GM19238 (cell line): ENCODE measurements at regions not wholly inside any gene's neighbourhood (a gene's known extent, or its start where the extent isn't known, plus 50 kb on each side); places are given as distances from the start of the nearest gene placed in this dataset.
"Not testable (repeated sequence)": the region's sequence is repeated elsewhere in the genome, so short reads cannot be mapped to it uniquely, and the experiment has no call there.

Experiments used
- DNase-seq: peaks from one replicate; pipeline ENCODE4 v3.0.0; 2011; ENCODE audit warnings: low spot score; ENCODE audit not compliant: insufficient read length

DNA sequence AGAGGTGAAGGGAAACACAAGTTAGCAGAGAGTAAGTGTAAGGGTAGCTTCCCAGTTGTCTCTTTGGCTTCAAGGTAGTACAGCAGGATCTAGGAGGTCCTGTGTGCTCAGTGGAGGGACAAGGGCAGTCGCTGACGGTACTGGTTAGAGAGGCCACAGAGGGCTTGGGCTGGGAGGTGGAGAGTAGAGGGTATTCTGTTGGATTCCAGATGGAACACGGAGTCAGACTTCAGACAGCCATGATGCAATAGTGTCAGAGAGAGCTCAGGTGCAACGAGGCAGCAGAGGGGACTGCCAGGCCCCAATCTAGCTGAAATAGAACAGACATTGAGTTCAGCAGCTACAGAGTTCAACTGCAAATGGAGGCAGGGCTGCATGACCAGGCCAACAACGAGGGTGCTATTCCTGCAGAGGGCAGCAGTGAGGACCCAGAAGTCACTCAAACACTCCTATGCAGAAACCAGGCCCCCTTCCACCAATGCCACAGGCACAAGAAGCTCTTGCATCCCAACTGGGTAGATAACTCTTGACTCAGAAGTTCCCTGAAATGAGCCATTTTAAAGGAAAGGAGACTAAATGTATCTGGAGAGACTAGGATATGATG is 325.0 kb upstream of the ESRRG start:
- no peak for DNase-seq

DNA sequence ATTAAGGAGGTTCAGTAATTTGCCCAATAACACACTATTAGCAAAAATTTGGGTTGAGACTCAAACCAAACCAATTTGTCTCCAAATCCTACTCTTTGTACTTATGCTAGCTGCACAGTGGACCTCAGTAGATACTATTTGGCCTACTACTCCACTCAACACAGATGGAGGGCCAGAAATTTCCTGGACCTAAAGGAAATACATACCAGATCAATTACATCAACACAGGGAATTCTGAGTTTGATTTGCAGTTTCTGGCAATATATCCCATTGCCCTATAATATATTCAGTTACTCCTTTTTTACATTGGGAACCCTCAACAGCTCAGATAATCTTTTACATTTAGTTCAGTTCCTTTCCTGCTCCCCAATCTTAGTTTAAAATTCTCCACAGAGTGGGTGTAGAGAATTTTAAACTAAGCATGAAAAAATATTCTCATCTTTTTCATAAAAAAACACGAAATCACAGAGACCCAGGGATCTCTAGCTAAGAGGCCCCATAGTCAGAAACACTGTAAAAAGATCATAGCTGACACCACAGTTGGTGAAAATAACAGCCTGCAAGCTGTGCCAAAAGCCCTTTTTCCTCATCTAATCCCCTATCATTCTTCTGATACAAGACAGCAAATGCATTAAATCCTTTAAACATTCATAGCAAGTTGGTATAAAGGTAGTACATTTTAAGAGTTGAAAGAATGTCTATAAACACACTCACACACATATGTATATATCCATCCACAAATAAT is 317.7 kb upstream of the ESRRG start:
- no peak for DNase-seq

DNA sequence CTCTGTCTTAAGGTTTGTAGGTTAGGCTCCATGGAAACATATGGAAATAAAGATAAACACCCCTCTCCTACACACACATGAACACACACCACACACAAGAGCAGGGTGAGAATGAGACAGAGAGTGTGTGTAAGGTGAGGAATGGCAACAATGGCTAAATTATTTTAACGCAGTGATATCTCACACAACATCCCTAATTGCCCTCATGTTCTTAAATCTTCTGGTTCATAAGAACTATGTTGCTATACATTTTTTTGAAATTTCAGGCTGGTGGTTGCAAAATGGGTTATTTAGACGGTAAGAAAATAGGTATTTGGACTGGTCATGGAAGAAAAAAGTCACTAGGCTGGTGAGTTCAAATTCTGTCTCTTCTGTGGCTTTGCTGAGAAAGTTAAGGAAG is 316.7 kb upstream of the ESRRG start:
- no peak for DNase-seq

DNA sequence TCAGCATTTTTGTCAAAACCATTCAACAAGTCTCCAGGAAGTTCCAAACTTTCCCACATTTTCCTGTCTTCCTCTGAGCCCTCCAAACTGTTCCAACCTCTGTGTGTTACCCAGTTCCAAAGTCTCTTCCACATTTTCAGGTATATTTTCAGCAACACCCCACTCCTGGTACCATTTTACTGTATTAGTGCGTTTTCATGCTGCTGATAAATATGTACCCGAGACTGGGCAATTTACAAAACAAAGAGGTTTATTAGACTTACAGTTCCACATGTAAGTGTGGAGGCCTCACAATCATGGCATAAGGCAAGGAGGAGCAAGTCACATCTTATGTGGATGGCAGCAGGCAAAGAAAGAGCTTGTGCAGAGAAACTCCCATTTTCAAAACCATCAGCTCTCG is 315.9 kb upstream of the ESRRG start:
- DNase-seq, result not testable (repeated sequence)

DNA sequence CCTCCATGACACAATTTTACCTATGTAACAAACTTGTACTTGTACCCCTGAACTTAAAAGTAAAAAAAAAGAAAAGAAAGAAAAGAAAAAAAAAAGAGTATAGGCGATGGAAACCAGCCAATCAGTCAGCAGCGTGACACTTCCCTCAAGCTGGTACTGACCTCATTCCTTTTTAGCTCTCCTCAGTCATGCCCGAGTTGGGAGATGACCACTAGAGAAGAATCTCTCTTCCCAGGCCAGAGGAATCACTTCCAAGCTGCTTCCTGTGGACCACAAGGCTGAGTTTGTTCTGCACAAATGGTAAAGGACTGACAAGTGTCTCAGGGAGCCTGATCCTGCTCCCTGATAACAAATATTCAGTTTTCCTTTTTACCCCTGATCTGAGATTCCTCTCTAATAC is 313.5 kb upstream of the ESRRG start:
- no peak for DNase-seq

DNA sequence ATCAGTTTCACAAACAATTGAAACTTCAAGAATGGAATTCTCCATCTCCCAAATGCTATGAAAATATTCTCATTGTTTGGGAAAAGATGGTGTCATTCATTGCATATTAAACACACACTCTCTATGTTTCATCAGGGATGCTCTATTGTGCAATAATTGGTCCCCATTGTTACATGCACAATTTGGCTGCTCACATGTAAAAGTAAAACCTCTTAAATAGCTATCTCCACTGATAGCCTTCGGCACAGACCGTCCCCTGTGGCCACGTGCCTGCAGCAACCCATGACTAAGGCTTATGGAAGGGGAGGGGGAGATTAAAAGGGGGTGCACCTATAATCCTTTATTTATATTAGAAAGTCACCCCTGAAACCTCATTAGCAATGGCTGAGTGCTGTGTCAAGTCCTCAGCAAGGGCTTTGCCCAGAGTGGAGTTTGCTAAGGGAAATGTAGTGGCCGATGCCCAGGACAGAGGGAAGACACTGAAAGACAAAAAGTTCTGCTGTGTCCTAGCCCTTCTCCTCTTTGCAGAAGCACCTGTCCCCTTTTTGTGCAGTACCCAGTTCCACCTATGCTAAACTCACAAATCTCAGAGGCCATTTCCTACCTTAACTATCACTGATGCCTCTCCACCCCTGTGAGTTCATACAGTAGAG is 309.6 kb upstream of the ESRRG start:
- DNase-seq, result no peak

DNA sequence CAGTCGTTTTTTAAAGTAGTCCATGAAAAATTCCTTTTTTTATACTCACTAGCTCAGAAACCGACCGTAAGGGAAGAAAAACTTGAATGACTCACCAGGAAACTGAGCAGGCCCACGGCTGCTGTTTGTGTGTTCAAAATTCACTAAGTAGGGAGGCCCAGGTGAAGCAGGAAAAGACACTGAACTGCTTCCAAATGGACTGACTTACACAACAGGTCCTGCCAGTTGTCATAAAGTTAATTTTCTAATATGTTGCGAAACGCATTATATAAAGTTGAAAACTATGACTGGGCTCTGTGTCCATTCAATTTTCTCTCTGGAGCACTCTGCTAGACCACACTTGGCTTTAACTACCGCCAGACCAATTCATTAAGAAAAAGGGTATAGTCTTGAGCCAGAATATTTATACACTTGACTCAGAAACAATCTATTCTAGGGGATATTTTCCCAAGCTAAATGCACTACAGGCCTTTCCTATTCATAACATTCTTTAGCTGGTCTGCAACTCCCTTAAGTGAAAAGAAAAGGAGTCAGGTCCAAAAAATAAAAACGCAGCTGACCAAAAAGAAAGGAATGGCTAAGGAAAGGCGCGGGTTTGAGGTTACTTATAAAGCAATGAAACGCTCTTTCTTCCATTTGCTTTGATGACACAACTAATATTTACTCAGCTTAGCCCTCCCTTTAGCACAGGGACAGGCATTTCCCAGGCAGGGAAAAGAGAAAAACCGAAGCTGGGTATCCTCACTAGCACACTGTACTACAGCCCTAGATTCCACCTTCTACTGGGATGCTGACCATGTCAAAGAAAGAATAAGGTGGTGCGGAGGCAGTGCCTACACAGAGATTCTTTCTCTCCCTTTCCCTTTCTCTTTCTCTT is 306.3 kb upstream of the ESRRG start:
- no peak for DNase-seq

DNA sequence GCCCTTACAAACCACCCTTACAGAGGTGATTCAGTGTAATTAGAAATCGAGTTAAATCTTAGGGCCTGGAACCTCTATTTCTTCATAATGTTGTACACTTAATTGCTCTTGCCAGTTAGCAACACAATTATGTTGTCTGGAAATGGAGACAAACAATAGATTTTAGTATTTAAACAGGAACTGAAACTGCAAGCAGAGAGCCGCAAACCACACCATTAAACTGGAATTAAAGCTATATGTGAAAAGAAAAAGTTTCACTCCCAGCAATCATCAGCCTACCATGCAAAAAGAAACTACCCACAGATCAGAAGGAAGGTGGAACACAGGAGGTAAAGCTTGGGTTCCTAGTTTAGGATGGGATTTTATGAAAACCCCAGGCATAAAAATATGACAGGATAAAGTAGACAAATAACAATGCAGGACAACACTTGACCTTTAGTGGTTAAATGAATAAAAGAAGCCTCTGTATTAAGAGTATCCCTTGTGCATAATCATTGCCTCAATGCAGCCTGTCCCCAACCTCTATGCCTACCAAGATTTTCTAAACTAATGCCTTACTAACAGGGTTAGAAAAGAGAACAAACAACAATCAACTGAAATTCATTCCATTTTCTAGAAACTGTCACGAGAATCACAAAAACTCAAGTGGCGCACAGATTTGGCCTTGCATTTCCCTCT is 304.3 kb upstream of the ESRRG start:
- no peak for DNase-seq

DNA sequence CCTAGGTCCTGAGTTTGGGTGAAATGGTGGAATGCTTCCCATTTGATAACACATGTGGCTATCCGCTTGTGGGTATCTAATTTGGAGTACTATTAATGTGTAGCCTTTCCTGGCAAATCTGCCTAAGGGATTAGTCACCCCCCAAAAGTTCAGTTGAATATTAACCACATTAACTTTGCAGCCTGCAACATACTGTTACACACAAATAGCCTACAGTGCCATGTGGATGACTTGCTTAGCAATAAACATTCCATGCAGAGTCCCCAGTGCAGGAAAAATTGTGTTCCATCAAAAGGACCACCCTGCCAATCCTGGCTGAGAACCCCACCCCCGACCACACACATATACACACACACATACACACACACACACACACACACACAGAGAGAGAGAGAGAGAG is 303.3 kb upstream of the ESRRG start:
- DNase-seq, result no peak

DNA sequence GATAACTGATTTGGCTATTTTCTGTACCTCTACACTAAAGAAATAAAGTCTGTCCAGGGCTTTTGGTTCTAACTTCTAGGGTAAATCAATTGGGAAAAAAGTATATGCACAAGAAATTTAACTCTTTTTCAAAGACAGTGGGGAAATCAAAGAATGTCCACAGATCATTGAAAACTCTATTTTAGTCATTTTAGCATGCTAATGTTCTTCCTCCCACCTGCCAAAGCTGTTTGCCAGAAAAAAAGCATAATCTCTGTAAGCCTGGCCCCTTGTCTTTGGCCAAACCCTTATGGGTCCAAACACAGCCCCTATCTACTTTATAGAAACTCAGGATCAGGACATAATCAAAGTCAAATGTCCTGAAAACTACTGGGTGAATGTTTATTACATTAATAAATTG is 302.2 kb upstream of the ESRRG start:
- DNase-seq, result no peak

DNA sequence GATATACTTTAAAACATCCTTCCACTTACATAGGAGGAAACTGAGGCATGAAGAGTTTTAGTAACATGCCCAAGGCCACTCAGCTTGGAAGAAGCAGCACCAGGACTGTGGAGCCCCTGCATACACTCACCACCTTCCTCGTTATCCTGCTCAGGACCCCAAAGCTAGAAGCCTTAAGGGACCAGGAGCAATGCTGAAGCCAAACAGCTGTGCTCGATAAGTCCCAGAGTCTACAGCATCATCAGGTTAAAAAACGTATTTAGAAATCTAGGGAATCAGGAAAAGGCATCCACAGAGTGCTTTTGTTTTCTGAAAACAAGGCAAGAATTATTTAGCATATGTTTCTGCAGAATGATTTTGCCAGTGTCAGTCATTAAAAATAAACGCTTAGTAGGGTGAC is 301.7 kb upstream of the ESRRG start:
- no peak for DNase-seq

DNA sequence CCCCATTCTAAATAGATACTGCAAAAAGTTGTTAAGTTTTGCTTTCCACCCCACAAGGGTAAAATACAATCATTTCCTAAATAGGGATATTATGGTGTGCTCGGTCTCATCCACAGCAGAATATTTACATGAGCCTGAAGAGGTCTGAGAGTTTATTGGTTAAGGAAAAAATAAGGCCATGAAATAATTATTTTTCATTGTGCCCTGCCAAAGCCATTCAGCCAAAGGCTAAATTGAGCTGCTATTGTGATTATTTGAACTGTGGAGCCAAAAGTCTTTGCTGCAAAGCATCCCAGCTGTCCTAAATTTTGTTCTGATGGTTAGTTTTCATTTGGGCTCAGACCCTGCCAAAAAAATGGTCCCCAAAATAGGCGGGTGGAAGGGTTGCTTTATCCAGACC is 298.7 kb upstream of the ESRRG start:
- no peak for DNase-seq

DNA sequence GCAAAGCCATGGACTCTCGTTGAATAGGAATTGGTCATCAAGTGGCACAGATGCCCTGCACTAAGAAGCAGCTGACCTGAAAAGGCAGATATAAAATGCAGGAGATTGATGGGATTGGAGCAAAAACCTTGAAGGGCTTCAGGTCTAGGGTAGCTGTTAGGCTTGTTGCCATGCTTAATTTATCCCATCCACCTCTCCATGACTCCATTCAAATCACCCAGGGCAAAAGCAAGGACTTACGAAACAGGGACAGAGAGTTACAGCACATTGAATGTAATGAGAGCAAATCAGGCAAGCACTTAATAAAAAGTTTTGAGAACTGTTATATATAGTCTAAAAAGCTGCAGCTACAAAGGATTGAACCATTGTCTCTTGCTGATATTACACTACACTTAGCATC is 298.2 kb upstream of the ESRRG start:
- no peak for DNase-seq

DNA sequence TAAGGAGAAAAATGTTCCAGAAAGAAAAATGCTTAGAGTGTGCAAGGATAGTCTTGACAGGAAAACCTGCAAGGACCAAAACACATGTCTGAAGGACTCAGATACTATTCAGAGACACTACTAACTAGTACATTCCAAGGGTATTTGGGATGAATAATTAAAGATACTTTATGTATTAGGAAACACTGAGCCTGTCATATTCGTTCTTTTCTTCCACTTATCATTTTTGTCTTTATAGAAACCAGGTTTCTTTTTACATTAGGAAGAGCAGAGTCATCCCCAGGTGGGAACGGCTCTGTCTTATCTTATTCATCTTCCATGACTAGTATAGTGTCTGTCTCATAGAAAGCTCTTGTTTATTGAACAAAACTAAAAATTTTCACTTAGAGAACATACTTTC is 296.2 kb upstream of the ESRRG start:
- no peak for DNase-seq

DNA sequence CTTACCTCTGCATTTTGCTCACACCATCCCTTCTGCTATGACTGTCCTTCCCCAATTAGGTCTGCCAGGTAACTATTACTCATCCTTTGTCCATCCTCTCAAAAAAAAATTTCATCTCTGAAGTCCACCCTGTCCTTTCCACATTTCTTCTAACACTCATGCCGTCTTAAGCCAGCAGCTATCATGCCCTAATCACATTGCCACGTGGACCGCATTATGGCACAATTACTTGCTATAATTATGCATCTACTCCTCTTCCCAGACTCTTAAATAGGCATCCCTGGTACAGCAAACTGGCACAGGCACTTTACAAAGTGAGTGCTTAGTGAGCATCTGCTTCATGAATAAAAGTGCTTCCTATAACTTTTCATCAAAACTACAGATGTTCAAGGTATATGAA is 295.4 kb upstream of the ESRRG start:
- no peak for DNase-seq

DNA sequence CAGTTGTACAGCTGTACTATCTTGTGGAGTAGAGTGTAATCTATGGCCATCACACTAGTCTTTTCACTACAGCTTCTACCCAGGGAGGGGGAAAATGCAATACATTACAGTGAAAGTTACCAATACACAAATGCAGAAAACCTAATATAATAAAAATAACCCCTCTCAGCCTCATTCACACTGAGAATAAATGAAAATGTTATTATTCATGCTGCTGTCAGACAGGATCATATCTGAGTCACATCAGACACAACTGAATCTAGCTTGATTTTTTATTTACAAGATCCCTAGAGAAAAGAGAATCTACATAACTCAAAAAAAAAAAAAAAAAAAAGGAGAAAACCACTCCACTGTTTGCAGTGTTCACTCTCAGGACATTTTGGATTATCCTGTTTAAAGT is 293.9 kb upstream of the ESRRG start:
- no peak for DNase-seq

DNA sequence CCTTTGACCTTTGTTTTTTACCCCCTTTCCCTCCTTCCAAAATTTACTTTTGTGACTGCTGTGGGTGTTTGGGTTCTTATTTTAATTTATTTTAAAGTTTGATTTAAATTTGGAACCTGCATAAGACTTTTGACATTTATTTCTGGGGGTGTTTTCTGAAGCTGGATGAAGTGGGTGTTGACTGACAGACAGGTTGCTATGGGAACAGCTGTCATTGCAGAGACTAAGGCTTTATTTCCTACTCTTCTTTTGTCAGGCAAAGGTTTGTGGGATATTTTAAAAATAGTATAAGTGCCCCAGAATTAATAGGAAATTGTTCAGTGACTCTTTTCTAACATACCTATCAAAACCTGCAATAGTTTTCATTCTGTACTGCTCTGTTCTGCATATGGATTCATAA is 290.8 kb upstream of the ESRRG start:
- DNase-seq, result no peak

DNA sequence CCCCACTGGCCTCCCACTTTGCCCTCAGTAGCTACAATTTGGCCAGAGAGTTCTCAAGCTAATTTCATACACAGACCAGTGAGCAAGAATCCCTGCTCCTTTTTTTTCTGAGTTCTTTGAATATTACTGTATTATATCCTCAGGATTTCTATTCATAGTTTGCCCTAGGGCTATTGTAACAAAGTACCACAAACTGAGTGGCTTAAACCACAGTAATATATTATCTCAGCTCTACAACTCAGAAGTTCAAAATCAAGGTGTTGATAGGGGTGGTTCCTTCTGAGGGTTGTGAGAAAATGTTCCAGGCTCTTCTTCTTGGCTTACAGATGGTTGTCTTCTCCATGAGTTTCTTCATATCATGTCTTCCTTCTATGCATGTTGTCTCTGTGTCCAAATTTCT is 289.4 kb upstream of the ESRRG start:
- DNase-seq, result no peak

DNA sequence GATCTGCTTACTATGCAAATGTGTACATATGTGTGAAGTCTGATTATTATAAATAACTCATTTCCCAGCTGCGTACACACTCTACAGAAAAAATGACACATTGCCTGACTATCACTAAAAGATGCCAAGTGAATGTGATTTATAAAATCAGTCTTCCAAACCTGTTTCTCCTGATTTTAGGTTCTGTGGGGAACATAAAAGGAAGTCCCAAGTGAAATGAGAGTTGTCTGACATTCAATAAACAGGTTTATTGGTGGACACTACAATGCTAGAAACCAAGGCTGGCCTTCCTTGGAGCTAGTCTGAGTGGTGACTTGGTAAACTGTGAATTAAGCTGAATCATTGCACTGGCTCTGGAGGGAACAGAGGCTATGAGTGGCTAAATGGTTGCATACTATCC is 287.9 kb upstream of the ESRRG start:
- DNase-seq, result no peak

DNA sequence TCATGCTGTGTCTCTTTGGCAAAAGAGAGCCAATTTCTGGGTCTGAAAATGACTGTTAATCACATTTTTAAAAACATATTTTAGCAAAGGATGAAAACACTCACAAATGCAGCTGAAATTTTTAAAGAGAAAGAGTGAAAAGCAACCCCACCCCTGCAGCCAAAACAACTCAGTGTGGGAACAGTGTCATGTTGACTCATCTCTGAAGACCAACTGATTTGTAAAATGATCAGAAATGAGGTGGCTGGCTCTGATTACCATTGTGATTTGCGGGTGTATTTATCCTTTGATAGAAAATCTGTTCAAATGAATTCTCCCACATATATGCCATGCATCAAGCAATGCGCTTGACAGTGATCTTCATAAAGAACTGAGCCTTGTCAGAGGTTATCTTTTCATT is 287.0 kb upstream of the ESRRG start:
- no peak for DNase-seq

DNA sequence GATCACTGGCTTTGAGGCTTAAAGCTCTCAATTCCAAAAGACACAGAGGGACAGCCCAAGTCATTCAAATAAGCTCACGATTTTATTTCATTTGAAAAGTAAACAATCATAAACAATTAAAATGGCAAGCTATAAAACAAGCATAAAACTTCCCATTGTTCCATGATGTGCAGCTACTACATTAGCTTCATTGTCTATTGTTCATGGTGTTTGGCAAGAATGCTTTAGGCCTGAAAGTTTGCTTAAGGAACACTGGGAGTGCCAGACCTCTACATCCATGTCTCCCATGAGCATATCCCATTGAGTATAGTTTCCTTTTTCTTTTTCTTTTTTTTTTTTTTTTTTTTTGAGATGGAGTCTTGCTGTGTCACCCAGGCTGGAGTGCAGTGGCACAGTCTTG is 286.1 kb upstream of the ESRRG start:
- DNase-seq, result no peak
